Middle frontal gyrus (tissue), 1 donor: ENCODE measurements at regions not wholly inside any gene's neighbourhood (a gene's known extent, or its start where the extent isn't known, plus 50 kb on each side); places are given as distances from the start of the nearest gene placed in this dataset.
"Not testable (repeated sequence)": the region's sequence is repeated elsewhere in the genome, so short reads cannot be mapped to it uniquely, and the experiment has no call there.

Experiments
- DNase-seq: peaks from one replicate; pipeline ENCODE4 v3.0.0-alpha.2; 2015; ENCODE audit warnings: low spot score; ENCODE audit errors: extremely low spot score

- no peak for DNase-seq
Measured at GRCh38 chr17:72466606-72467005, 345.8 kb downstream of the SOX9 start.

GRCh38 chr17:72467841-72468653 lies 347.2 kb downstream of the SOX9 start:
- DNase-seq: no peak

GRCh38 chr17:72468841-72469240 lies 348.0 kb downstream of the SOX9 start:
- DNase-seq: no peak

GRCh38 chr17:72470121-72470705 lies 349.4 kb downstream of the SOX9 start:
- no peak for DNase-seq

GRCh38 chr17:72470734-72471133 lies 349.9 kb downstream of the SOX9 start:
- DNase-seq: no peak

GRCh38 chr17:72471296-72471695 lies 350.5 kb downstream of the SOX9 start:
- DNase-seq: no peak

- no peak for DNase-seq
Measured at GRCh38 chr17:72472106-72472505, 351.3 kb downstream of the SOX9 start.

- DNase-seq: not testable (repeated sequence)
Measured at GRCh38 chr17:72472853-72473390, 352.1 kb downstream of the SOX9 start.

- no peak for DNase-seq
Measured at GRCh38 chr17:72474243-72474642, 353.4 kb downstream of the SOX9 start.

GRCh38 chr17:72474719-72475477 lies 354.1 kb downstream of the SOX9 start:
- DNase-seq: no peak

- DNase-seq: no peak
Measured at GRCh38 chr17:72476134-72476533, 355.3 kb downstream of the SOX9 start.

GRCh38 chr17:72476575-72476986 lies 355.8 kb downstream of the SOX9 start:
- DNase-seq: no peak

- no peak for DNase-seq
Measured at GRCh38 chr17:72477491-72477890, 356.7 kb downstream of the SOX9 start.

- DNase-seq: no peak
Measured at GRCh38 chr17:72479113-72479512, 358.3 kb downstream of the SOX9 start.

GRCh38 chr17:72481572-72481971 lies 360.8 kb downstream of the SOX9 start:
- no peak for DNase-seq

- no peak for DNase-seq
Measured at GRCh38 chr17:72485596-72485995, 364.8 kb downstream of the SOX9 start.

GRCh38 chr17:72486806-72487205 lies 366.0 kb downstream of the SOX9 start:
- no peak for DNase-seq

GRCh38 chr17:72487731-72488494 lies 367.1 kb downstream of the SOX9 start:
- no peak for DNase-seq

- DNase-seq: no peak
Measured at GRCh38 chr17:72488555-72489271, 367.9 kb downstream of the SOX9 start.

- no peak for DNase-seq
Measured at GRCh38 chr17:72489272-72489641, 368.4 kb downstream of the SOX9 start.

- DNase-seq: no peak
Measured at GRCh38 chr17:72491102-72491501, 370.3 kb downstream of the SOX9 start.
